HepG2 (cell line): ENCODE measurements at regions not wholly inside any gene's neighbourhood (a gene's known extent, or its start where the extent isn't known, plus 50 kb on each side); places are given as distances from the start of the nearest gene placed in this dataset.

Source experiments
- ATF2 ChIP-seq: sonication (generic); formaldehyde crosslinking; IDR thresholded peaks from 2 replicates; pipeline ENCODE4 v1.4.0; 2020; ENCODE audit warnings: missing genetic modification reagents
- CEBPB ChIP-seq: IDR thresholded peaks from 2 replicates; pipeline ENCODE4 v1.6.1; 2011; ENCODE audit warnings: low read depth, low read length, improper control_type of control experiment, borderline replicate concordance
- CHD4 ChIP-seq: fragments of 200-600 bp; sonication (generic); IDR thresholded peaks from 2 replicates; pipeline ENCODE4 v1.7.0; 2017; ENCODE audit warnings: mild to moderate bottlenecking, low read length, borderline replicate concordance
- HNF4A ChIP-seq: sonication (generic); formaldehyde crosslinking; IDR thresholded peaks from 2 replicates; pipeline ENCODE4 v1.4.0; 2020; ENCODE audit warnings: missing genetic modification reagents
- HOXA5 ChIP-seq: sonication (generic); formaldehyde crosslinking; IDR thresholded peaks from 2 replicates; pipeline ENCODE4 v1.4.0; 2020; ENCODE audit warnings: missing genetic modification reagents
- MAX ChIP-seq: IDR thresholded peaks from 2 replicates; pipeline ENCODE4 v1.6.1; 2012; ENCODE audit warnings: inconsistent platforms
- MTF2 ChIP-seq: sonication (generic); formaldehyde crosslinking; IDR thresholded peaks from 2 replicates; pipeline ENCODE4 v1.5.0; 2020; ENCODE audit warnings: missing genetic modification reagents, borderline replicate concordance
- PAXIP1 ChIP-seq: sonication (generic); formaldehyde crosslinking; conservative IDR thresholded peaks from 2 replicates; pipeline ENCODE4 v1.4.0; 2020; ENCODE audit warnings: mild to moderate bottlenecking, missing genetic modification reagents, moderate library complexity
- RAD51 ChIP-seq: fragments of 450-650 bp; IDR thresholded peaks from 2 replicates; pipeline ENCODE4 v1.6.1; 2016; ENCODE audit warnings: borderline replicate concordance
- SOX6 ChIP-seq, 2 experiments: fragments of 450-650 bp in 1 of 2; sonication (generic) in 1 of 2; formaldehyde crosslinking in 1 of 2; IDR thresholded peaks; 2 replicates each; pipeline versions ENCODE4 v1.4.0 to v1.6.1; 2017 to 2020; ENCODE audit warnings: antibody characterized with exemption in 1 of 2, mild to moderate bottlenecking in 1 of 2, missing genetic modification reagents in 1 of 2
- ZNF263 ChIP-seq: sonication (generic); formaldehyde crosslinking; IDR thresholded peaks from 2 replicates; pipeline ENCODE4 v1.4.0; 2020; ENCODE audit warnings: missing genetic modification reagents
- ZNF713 ChIP-seq: sonication (generic); formaldehyde crosslinking; IDR thresholded peaks from 2 replicates; pipeline ENCODE4 v1.4.0; 2020; ENCODE audit warnings: mild to moderate bottlenecking, missing genetic modification reagents
- TF ChIP-seq, protein P1 (sequence below): sonication (generic); formaldehyde crosslinking; IDR thresholded peaks from 2 replicates; pipeline ENCODE4 v1.4.0; 2020; ENCODE audit warnings: missing genetic modification reagents, borderline replicate concordance
- TF ChIP-seq, protein P2 (sequence below): sonication (generic); formaldehyde crosslinking; IDR thresholded peaks from 2 replicates; pipeline ENCODE4 v1.4.0; 2020; ENCODE audit warnings: missing genetic modification reagents, borderline replicate concordance
- TF ChIP-seq, protein P3 (sequence below): IDR thresholded peaks from 2 replicates; pipeline ENCODE4 v1.6.1; 2012; ENCODE audit warnings: low read depth, low read length, improper control_type of control experiment
- TF ChIP-seq, protein P4 (sequence below): IDR thresholded peaks from 2 replicates; pipeline ENCODE4 v1.6.1; 2016; ENCODE audit warnings: mild to moderate bottlenecking

GRCh38 chr9:105191508-105192121 lies 52.8 kb upstream of the SLC44A1 start (continued):
- no peak for TF ChIP-seq SOX6 (IDR thresholded peaks at IDR 0.05)
- TF ChIP-seq SOX6 (CRISPR knock-in tag; IDR thresholded peaks at IDR 0.05) = peak; percentile 86
- peak; percentile 95 for TF ChIP-seq HNF4A (CRISPR knock-in tag)
- TF ChIP-seq MAX = no peak
- no peak for TF ChIP-seq MTF2 (CRISPR knock-in tag)
- TF ChIP-seq ATF2 (CRISPR knock-in tag) = no peak; the same call in 1 of the 2 replicates
- peak; percentile 39; the same call in 1 of the 2 replicates for TF ChIP-seq CHD4
- TF ChIP-seq, protein P1, sequence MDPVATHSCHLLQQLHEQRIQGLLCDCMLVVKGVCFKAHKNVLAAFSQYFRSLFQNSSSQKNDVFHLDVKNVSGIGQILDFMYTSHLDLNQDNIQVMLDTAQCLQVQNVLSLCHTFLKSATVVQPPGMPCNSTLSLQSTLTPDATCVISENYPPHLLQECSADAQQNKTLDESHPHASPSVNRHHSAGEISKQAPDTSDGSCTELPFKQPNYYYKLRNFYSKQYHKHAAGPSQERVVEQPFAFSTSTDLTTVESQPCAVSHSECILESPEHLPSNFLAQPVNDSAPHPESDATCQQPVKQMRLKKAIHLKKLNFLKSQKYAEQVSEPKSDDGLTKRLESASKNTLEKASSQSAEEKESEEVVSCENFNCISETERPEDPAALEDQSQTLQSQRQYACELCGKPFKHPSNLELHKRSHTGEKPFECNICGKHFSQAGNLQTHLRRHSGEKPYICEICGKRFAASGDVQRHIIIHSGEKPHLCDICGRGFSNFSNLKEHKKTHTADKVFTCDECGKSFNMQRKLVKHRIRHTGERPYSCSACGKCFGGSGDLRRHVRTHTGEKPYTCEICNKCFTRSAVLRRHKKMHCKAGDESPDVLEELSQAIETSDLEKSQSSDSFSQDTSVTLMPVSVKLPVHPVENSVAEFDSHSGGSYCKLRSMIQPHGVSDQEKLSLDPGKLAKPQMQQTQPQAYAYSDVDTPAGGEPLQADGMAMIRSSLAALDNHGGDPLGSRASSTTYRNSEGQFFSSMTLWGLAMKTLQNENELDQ (CRISPR knock-in tag) = no peak
- TF ChIP-seq ZNF713 (CRISPR knock-in tag) = no peak
- TF ChIP-seq RAD51 = no peak
- TF ChIP-seq, protein P2, sequence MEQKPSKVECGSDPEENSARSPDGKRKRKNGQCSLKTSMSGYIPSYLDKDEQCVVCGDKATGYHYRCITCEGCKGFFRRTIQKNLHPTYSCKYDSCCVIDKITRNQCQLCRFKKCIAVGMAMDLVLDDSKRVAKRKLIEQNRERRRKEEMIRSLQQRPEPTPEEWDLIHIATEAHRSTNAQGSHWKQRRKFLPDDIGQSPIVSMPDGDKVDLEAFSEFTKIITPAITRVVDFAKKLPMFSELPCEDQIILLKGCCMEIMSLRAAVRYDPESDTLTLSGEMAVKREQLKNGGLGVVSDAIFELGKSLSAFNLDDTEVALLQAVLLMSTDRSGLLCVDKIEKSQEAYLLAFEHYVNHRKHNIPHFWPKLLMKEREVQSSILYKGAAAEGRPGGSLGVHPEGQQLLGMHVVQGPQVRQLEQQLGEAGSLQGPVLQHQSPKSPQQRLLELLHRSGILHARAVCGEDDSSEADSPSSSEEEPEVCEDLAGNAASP (CRISPR knock-in tag) = peak; percentile 65; the same call in 1 of the 2 replicates
- TF ChIP-seq HOXA5 (CRISPR knock-in tag) = 0 out of 2 replicates have a peak, but pooled peaks have one; percentile 50
- TF ChIP-seq PAXIP1 (CRISPR knock-in tag) = peak; percentile 85
- TF ChIP-seq, protein P3, sequence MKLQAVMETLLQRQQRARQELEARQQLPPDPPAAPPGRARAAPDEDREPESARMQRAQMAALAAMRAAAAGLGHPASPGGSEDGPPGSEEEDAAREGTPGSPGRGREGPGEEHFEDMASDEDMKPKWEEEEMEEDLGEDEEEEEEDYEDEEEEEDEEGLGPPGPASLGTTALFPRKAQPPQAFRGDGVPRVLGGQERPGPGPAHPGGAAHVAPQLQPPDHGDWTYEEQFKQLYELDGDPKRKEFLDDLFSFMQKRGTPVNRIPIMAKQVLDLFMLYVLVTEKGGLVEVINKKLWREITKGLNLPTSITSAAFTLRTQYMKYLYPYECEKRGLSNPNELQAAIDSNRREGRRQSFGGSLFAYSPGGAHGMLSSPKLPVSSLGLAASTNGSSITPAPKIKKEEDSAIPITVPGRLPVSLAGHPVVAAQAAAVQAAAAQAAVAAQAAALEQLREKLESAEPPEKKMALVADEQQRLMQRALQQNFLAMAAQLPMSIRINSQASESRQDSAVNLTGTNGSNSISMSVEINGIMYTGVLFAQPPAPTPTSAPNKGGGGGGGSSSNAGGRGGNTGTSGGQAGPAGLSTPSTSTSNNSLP = 0 out of 2 replicates have a peak, but pooled peaks have one; percentile 41
- TF ChIP-seq ZNF263 = no peak
- TF ChIP-seq, protein P4, sequence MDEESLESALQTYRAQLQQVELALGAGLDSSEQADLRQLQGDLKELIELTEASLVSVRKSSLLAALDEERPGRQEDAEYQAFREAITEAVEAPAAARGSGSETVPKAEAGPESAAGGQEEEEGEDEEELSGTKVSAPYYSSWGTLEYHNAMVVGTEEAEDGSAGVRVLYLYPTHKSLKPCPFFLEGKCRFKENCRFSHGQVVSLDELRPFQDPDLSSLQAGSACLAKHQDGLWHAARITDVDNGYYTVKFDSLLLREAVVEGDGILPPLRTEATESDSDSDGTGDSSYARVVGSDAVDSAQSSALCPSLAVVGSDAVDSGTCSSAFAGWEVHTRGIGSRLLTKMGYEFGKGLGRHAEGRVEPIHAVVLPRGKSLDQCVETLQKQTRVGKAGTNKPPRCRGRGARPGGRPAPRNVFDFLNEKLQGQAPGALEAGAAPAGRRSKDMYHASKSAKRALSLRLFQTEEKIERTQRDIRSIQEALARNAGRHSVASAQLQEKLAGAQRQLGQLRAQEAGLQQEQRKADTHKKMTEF (CRISPR knock-in tag) = peak; percentile 85
- peak; percentile 94 for TF ChIP-seq CEBPB
